Urinary bladder (tissue), 3 donors: ENCODE measurements at regions not wholly inside any gene's neighbourhood (a gene's known extent, or its start where the extent isn't known, plus 50 kb on each side); places are given as distances from the start of the nearest gene placed in this dataset.

ENCODE experiments used
- DNase-seq: peaks from one replicate; pipeline ENCODE4 v3.0.0-alpha.2; 2015; ENCODE audit errors: extremely low spot score
- H3K27ac ChIP-seq: one replicate; pipeline ENCODE4 v1.5.1; 2013; ENCODE audit warnings: low read depth, mild to moderate bottlenecking, moderate library complexity
- H3K36me3 ChIP-seq: one replicate; pipeline ENCODE4 v1.6.1; 2013; ENCODE audit warnings: mild to moderate bottlenecking, moderate library complexity; ENCODE audit not compliant: insufficient read depth
- H3K4me1 ChIP-seq: one replicate; pipeline ENCODE4 v1.6.1; 2013; ENCODE audit warnings: mild to moderate bottlenecking, moderate library complexity; ENCODE audit not compliant: insufficient read depth
- H3K4me3 ChIP-seq: one replicate; pipeline ENCODE4 v1.5.1; 2013; ENCODE audit warnings: low read depth, low read length
- WGBS: extraction: QIAGEN DNeasy Blood & Tissue Kit; methylation state at CpG from one replicate; pipeline ENCODE4 v1.1.7; 2013; 5-methylcytosine and 5-hydroxymethylcytosine counted together
- donor health status: healthy with polysubstance abuse.
- donor health status: healthy.

DNA sequence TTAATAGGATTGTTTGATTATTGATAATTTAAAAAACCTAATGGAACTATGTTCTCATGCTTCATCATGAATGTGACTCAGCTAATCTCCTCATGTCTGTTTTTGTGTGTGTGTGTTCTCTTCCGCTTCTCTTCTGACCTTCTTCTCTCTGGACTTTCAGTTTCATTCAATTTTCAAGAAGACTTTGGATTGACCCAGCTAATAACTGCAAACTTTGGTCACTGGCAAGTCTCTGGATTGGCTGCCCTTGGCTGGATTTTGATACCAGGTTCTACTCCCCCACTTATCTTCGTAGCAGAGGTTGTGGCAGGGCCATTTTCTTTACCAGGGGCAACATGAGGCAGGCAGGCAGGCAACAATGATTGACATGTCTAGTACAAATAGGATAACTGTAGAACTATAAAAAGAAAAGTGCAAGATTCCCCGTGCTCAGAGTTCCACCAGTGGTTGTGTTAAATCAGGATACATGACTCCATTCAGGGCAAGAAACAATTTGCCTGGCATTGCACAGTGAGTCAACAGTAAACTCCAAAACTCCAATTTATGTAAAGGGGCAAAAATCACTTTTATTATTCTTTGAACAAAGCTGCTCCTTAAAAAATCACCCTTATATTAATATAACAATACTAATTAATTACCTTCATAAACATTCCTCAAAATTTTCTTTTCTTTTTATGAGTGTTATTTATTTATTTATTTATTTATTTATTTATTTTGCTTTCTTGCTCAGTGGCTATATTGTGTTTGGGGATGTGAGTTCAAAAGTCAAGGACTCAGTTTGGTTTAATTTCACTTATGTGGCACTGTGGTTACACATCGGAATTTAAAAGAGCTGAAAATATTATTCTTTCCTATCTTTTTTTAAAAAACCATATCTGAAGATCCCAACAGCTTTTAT, 167.6 kb downstream of the RND3 start:
- H3K27ac ChIP-seq, result no peak overlapping the region
- no peaks in the 10 kb centered on the region for H3K36me3 ChIP-seq
- no peak overlapping the region for H3K4me3 ChIP-seq
- WGBS, result 90% methylated on average over 4 of the region's 4 CpGs
- H3K4me1 ChIP-seq, result no peaks in the 10 kb centered on the region
- no peak for DNase-seq

DNA sequence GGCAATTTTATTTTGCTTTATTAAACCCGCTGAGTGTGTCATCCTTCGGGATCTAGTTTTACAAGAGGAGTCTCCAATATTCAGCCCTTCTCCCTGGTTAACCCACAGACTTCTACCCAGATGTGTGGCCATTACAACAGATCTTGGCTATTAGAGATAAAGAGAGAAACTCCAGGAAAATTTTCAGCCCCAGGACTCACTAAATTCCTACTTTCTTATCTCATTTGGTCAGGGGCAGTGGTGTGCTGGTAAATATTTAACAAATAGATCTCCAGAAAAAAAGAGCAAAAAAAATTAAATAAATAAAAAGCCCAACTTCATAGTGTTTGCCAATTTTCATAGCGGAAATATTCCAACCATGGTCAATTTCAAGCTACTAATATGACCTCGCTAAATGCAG, 168.4 kb downstream of the RND3 start:
- Histone ChIP-seq H3K4me3 (no peak overlapping the region), H3K27ac (no peak overlapping the region), H3K4me1 (no peaks in the 10 kb centered on the region), H3K36me3 (no peaks in the 10 kb centered on the region)
- DNase-seq, result no peak
- WGBS, result 93% methylated on average over 4 of the region's 4 CpGs

DNA sequence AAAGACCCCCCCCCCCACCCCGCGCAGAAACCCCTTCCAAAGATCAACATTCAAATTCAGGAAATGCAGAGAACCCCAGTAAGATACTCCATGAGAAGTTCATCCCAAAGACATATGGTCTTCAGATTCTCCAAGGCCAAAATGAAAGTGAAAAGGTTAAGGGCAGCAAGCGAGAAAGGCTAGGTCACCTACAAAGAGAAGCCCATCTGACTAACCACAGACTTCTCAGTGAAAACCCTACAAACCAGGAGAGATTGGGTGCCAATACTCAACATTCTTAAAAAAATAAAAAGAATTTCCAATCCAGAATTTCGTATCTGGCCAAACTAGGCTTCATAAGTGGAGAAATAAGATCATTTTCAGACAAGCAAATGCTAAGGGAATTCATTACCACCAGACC, 175.2 kb downstream of the RND3 start:
- Histone ChIP-seq H3K4me3 (no peak overlapping the region), H3K36me3 (no peaks in the 10 kb centered on the region), H3K27ac (no peak overlapping the region), H3K4me1 (no peaks in the 10 kb centered on the region)
- DNase-seq, result no peak
- WGBS, result 94% methylated on average over 4 of the region's 4 CpGs

DNA sequence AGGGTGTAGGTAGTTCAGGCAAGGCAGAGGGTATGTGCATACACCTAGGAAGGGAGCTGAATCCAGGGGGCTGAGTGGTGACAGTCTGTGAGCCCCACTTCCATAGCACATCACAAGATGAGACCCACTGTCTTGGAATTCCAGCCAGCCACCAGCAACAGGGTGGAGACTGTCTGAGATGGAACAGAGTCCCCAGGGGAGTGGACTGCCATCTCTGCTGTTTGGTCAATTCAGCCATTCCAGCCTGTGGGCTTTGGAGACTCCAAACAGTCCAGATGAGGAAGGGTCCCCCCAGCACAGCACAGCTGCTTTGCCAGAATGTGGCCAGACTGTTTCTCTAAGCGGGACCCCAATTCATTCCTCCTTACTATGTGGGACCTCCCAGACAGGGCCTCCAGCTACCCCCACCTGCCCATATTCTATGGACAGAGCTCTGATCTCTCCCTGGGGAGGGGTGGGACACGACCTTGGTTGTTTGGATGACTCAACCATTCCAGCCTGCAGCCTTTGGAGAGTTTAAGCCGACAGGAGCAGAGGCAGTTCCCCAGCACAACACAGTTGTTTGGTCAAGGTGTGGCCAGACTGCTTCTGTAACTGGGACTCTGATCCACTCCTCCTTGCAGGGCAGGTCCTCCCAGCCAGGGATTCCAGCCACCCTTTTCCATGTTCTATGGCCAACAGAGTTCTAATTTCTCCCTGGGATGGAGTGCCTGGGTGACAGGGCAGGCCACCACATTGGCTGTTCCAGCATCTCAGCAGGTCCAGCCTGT, 178.0 kb downstream of the RND3 start:
- no peak for DNase-seq
- 63% methylated on average over 3 of the region's 3 CpGs for WGBS
- H3K4me3 ChIP-seq, result no peak overlapping the region
- H3K27ac ChIP-seq, result no peak overlapping the region
- no peaks in the 10 kb centered on the region for H3K36me3 ChIP-seq
- H3K4me1 ChIP-seq, result no peaks in the 10 kb centered on the region

DNA sequence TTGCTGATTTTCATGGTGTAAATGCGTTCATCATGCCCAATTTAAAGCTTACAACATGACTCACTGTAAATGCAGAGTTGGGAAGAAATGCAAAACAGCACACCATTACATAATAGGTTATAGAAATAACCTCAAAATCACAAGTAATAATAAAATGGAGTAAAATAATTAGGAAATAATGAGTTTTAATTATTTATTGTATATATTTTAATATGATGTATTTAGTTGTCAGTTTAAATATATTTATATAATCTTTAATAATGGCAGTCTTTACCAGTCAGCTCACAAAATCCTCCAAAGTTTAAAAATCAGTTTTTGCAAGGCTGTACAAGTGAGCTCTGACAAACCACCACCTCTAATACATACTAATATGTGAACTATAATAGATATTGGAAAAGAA, 180.2 kb downstream of the RND3 start:
- no peak overlapping the region for H3K4me3 ChIP-seq
- DNase-seq, result no peak
- no peak overlapping the region for H3K27ac ChIP-seq
- 94% methylated on average over 1 of the region's 1 CpG for WGBS
- no peaks in the 10 kb centered on the region for H3K36me3 ChIP-seq
- no peaks in the 10 kb centered on the region for H3K4me1 ChIP-seq

DNA sequence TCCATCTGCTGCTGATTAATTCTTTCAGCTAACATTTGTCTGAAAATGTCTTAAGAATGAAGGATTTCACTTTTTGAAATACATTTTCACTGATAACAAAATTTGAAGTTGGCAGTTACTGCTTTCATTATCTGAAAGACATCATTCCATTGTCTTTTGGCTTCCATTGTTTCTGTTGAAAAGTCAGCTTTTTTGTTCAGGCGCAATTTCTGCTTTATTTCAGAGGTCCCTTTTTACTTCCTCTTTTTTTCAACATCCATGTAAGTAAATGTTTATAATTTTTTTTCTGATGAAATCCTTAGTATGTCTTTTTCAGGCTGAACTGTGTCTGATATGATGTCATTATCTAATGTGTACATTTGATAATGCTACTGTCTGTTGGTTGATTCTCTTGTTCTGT, 184.2 kb downstream of the RND3 start:
- H3K36me3 ChIP-seq, result no peaks in the 10 kb centered on the region
- no peak overlapping the region for H3K4me3 ChIP-seq
- H3K27ac ChIP-seq, result no peak overlapping the region
- H3K4me1 ChIP-seq, result no peaks in the 10 kb centered on the region
- DNase-seq, result no peak
- 84% methylated on average over 1 of the region's 1 CpG for WGBS

DNA sequence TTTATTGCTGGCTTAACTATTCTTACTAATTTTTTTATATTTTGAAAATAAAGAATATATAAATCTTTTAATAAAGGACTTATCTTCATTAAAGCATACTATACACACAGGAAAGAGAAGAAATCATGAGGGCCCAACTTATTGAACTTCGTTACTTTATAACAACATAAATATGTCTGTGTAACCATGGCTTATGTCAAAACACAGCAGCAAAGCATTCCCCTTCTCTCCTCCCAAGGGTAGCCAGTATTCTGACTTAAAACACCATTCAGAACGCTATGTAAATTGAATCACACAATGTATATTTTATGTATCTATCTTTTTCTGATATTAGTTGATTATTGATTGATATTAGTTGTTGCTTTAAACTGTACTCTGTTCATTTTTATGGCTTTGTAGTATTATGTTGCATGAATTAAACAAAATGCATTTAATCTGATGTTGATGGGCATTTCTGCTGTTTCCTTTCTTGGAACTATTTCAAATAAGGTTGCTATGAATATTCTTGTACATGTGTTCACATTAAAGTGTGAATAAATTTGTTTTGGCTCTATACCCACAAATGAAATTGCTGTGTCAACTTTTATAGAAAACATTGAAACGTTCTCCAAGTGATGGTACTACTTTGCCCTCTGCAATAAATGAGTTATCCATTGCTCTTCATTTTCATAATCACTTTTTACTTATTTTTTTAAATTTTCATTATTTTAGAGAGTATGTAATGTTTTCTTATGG, 188.7 kb downstream of the RND3 start:
- DNase-seq, result no peak
- Histone ChIP-seq H3K4me1 (no peaks in the 10 kb centered on the region), H3K4me3 (no peak overlapping the region), H3K27ac (no peak overlapping the region), H3K36me3 (no peaks in the 10 kb centered on the region)
- WGBS, result 75% methylated on average over 3 of the region's 3 CpGs

DNA sequence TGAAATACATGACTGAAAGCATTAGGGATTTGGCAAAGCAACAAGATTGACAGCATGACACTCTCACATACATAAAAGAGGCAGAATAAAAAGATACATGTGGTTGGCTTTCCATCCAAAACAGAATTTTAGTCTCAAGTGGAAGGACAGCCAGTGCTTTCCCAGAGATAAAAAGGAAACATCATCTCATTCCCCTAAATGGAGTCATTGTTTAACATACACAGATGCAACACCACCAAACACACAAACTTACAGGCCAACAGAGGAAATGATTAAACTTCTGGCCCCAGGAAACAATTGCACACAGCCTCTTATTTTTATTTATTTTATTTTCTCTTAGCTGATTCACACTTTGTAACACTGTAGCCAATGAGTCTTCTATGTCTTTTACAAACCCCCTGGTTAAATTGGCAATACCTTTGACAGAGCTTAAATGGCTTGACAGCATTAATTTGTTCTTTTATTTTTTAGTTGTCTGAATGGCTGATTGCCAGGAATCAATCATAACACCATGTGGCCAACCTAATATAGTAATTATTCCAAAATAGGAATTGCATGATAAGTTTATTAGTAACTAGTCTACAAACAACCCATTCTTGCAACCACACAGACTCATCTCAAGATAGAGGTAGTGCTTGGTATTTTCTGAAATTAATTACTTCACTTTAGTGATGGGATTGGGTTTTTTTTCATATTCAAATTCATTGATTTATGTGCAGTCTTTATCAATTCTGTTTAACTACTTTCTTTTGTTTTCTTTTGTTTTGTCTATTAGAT, 190.5 kb downstream of the RND3 start:
- Histone ChIP-seq H3K27ac (no peak overlapping the region), H3K36me3 (no peaks in the 10 kb centered on the region), H3K4me3 (no peak overlapping the region), H3K4me1 (no peaks in the 10 kb centered on the region)
- DNase-seq, result no peak

DNA sequence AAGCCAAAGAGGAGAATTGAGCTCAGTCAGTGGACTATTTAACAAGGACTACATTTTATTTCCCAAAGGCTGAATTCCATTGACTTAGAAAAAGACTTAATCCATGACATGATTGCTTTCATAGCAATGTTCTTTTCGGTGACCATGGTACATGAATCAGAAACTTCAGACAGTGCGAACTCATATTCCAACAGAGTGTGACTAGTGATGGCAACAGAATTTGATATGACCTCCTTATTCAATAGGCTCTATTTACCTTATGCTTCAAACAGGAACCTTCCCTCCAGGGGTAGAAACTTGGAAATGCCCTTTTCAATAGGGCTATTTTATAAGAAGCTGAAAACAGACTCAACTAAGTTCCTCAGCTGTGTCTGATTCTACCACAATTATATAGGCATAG, 191.9 kb downstream of the RND3 start:
- 97% methylated on average over 2 of the region's 2 CpGs for WGBS
- H3K4me3 ChIP-seq, result no peak overlapping the region
- no peaks in the 10 kb centered on the region for H3K36me3 ChIP-seq
- DNase-seq, result no peak
- H3K4me1 ChIP-seq, result no peaks in the 10 kb centered on the region
- no peak overlapping the region for H3K27ac ChIP-seq

DNA sequence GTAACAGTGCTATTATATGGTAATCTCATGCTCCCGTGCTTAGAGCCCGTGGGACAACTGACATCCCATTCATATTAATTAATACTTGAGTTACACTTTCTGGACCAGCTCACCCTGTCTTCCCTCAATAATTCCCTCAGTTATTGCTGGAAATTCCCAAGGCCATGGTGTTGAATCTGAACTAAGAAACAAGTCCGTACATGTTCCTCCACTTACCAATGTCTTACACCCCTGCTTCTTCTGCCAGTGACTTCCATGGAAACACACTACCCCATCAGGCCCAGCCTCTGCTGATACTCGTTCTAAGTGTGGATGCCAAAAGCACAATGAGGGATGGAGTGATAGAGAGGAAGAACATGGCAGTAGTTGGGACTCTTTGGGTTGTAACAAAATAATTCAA, 193.7 kb downstream of the RND3 start:
- Histone ChIP-seq H3K27ac (no peak overlapping the region), H3K4me1 (no peaks in the 10 kb centered on the region), H3K4me3 (no peak overlapping the region), H3K36me3 (no peaks in the 10 kb centered on the region)
- no peak for DNase-seq
- 87% methylated on average over 4 of the region's 4 CpGs for WGBS

DNA sequence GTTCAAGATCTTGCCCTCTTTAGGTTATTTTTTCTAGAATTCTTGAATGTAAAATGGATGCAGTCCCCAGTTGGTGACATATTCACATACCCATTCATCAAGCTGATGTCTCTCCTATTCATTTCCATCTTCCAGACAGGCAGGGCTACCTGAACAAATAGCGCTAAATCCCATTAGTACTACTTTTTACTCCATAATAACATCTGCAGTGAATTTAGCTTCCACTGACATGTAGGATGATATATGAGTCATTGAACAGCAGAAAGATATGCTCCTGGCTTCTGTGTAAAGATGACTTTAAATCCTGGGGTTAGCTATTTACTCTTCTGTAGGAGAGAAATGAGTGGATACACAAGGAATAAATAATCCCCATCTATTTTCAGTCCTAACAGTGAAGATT, 194.7 kb downstream of the RND3 start:
- Histone ChIP-seq H3K27ac (no peak overlapping the region), H3K4me3 (no peak overlapping the region), H3K36me3 (no peaks in the 10 kb centered on the region), H3K4me1 (no peaks in the 10 kb centered on the region)
- 97% methylated on average over 1 of the region's 1 CpG for WGBS
- no peak for DNase-seq

DNA sequence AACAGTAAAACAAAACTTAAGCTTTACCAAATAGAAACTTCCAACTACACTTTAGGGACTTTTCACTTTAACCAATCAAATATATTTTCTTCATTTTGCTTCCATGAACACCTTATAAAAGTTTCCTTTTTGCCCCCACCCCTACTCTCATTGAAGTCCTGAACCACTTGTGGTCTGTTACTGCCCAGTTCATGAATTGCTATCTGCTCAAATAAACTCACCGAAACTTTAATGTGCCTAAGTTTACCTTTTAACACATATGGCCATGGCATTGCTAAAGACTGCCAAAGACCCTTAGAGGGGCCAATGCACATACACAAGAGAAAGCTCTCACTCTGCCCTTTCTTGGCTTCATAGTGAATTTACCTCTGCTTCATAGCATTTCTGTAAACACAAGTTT, 195.3 kb downstream of the RND3 start:
- DNase-seq, result no peak
- H3K4me3 ChIP-seq, result no peak overlapping the region
- no peaks in the 10 kb centered on the region for H3K4me1 ChIP-seq
- WGBS, result 96% methylated on average over 1 of the region's 1 CpG
- no peaks in the 10 kb centered on the region for H3K36me3 ChIP-seq
- H3K27ac ChIP-seq, result no peak overlapping the region

DNA sequence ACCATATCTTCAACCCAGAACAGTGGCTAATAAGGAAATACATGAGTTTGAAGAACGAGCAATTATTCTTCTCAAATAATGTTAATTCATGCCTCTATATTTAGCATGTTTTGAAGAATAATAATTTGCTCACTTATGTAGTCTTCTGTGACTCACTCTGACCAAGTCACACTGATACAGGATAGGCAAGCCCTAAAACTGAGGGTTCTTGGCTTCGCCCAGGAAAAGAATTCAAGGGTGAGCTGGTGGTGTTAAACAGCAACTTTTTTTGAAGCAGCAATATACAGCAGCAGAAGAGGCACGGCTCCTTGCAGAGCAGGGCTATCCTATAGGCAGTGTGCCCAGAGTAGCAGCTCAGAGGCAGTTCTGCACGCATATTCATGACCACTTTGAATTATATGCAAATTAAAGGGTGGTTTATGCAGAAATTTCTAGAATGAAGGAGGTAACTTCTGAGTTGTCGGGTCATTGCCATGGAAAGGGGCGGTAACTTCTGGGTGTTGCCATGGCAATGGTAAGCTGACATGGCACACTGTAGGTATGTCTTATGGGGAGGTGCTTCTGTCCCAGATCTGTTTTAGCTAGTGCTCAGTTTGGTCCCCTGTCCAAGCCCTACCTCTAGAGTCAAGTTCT, 200.6 kb downstream of the RND3 start:
- no peak overlapping the region for H3K27ac ChIP-seq
- DNase-seq, result no peak
- no peaks in the 10 kb centered on the region for H3K4me1 ChIP-seq
- no peaks in the 10 kb centered on the region for H3K36me3 ChIP-seq
- no peak overlapping the region for H3K4me3 ChIP-seq
- 88% methylated on average over 6 of the region's 6 CpGs for WGBS
